HG03025 (cell line): ENCODE measurements at regions not wholly inside any gene's neighbourhood (a gene's known extent, or its start where the extent isn't known, plus 50 kb on each side); places are given as distances from the start of the nearest gene placed in this dataset.
"Not testable (repeated sequence)": the region's sequence is repeated elsewhere in the genome, so short reads cannot be mapped to it uniquely, and the experiment has no call there.

Experiments
- ATAC-seq: cut with Tn5 transposase; IDR thresholded peaks from one replicate; pipeline ENCODE4 v1.9.1; 2021; ENCODE audit warnings: mild to moderate bottlenecking, moderate library complexity; ENCODE audit not compliant: unreplicated experiment, low FRiP score

- no peak for ATAC-seq
These were observed 106.5 kb upstream of the SEMA3C start for GRCh38 chr7:81025360-81025759.

GRCh38 chr7:81014908-81015307 is 96.1 kb upstream of the SEMA3C start:
- no peak for ATAC-seq

GRCh38 chr7:81014266-81014665 is 95.4 kb upstream of the SEMA3C start:
- no peak for ATAC-seq

- ATAC-seq = no peak
These were observed 94.4 kb upstream of the SEMA3C start for GRCh38 chr7:81013083-81013817.

GRCh38 chr7:81008901-81009300 is 90.0 kb upstream of the SEMA3C start:
- ATAC-seq = no peak

GRCh38 chr7:81007051-81007450 is 88.2 kb upstream of the SEMA3C start:
- ATAC-seq = no peak

GRCh38 chr7:81005254-81005653 is 86.4 kb upstream of the SEMA3C start:
- ATAC-seq = no peak

- no peak for ATAC-seq
These were observed 85.2 kb upstream of the SEMA3C start for GRCh38 chr7:81004098-81004497.

GRCh38 chr7:81003326-81003725 is 84.5 kb upstream of the SEMA3C start:
- ATAC-seq = no peak

GRCh38 chr7:81002421-81002820 is 83.6 kb upstream of the SEMA3C start:
- ATAC-seq = no peak

GRCh38 chr7:80999771-81000170 is 80.9 kb upstream of the SEMA3C start:
- no peak for ATAC-seq

- no peak for ATAC-seq
These were observed 80.2 kb upstream of the SEMA3C start for GRCh38 chr7:80999100-80999499.

- ATAC-seq = no peak
These were observed 79.0 kb upstream of the SEMA3C start for GRCh38 chr7:80997841-80998240.

GRCh38 chr7:80996236-80996635 is 77.4 kb upstream of the SEMA3C start:
- ATAC-seq = not testable (repeated sequence)

- no peak for ATAC-seq
These were observed 72.8 kb upstream of the SEMA3C start for GRCh38 chr7:80991654-80992053.

GRCh38 chr7:80984619-80985018 is 65.8 kb upstream of the SEMA3C start:
- ATAC-seq = no peak

GRCh38 chr7:80981405-80981804 is 62.6 kb upstream of the SEMA3C start:
- no peak for ATAC-seq

- no peak for ATAC-seq
These were observed 58.9 kb upstream of the SEMA3C start for GRCh38 chr7:80977751-80978150.

GRCh38 chr7:80974396-80975358 is 55.8 kb upstream of the SEMA3C start:
- ATAC-seq = no peak

GRCh38 chr7:80971225-80971624 is 52.4 kb upstream of the SEMA3C start:
- no peak for ATAC-seq
